Psoas muscle (tissue), 7 donors: ENCODE measurements at regions not wholly inside any gene's neighbourhood (a gene's known extent, or its start where the extent isn't known, plus 50 kb on each side); places are given as distances from the start of the nearest gene placed in this dataset.

Source experiments
- ATAC-seq, 4 donors: fragments of 200-7000 bp; cut with Tn5 transposase; one replicate each; pipeline ENCODE4 v1.9.1; 2020; ENCODE audit warnings: moderate library complexity in 3 of 4, mild to moderate bottlenecking in 2 of 4
- DNase-seq, 2 donors: peaks; one replicate each; pipeline ENCODE4 v3.0.0-alpha.2; 2020
- H3K27ac ChIP-seq: fragments of 200-600 bp; one replicate; pipeline ENCODE4 v1.8.0; 2022
- H3K27me3 ChIP-seq, 3 donors: fragments of 200-600 bp in 1 of 3; one replicate each; pipeline versions ENCODE4 v1.6.1 to v1.8.0; 2013 to 2022; ENCODE audit warnings: low read length in 2 of 3, mild to moderate bottlenecking in 2 of 3, moderate library complexity in 1 of 3; ENCODE audit not compliant: insufficient read depth in 3 of 3
- H3K36me3 ChIP-seq, 2 donors: fragments of 200-600 bp in 1 of 2; one replicate each; pipeline versions ENCODE4 v1.6.1 to v1.8.0; 2013 to 2022; ENCODE audit warnings: low read depth in 1 of 2, mild to moderate bottlenecking in 1 of 2, moderate library complexity in 1 of 2; ENCODE audit not compliant: insufficient read depth in 1 of 2
- H3K4me1 ChIP-seq: fragments of 200-600 bp; one replicate; pipeline ENCODE4 v1.8.0; 2022
- H3K4me3 ChIP-seq: fragments of 200-600 bp; one replicate; pipeline ENCODE4 v1.8.0; 2022; ENCODE audit warnings: mild to moderate bottlenecking
- H3K9me3 ChIP-seq: fragments of 200-600 bp; one replicate; pipeline ENCODE4 v1.8.0; 2022
- CTCF ChIP-seq: fragments of 200-600 bp; IDR thresholded peaks from one replicate; pipeline ENCODE4 v1.8.0; 2022; ENCODE audit warnings: antibody characterized with exemption
- WGBS, 3 donors: extraction: QIAGEN DNeasy Blood & Tissue Kit; methylation state at CpG; one replicate each; pipeline versions ENCODE4 v1.1.6 to v1.1.7; 2013; 5-methylcytosine and 5-hydroxymethylcytosine counted together
- intact Hi-C, 2 donors: fragments of 100-400 bp; cut with DNase I; formaldehyde crosslinking; loops; one replicate each; pipeline versions ENCODE4 v1.11.0 to v1.14.2; 2022
- donor health status: healthy with polysubstance abuse.
- donor health status: DM: no; HTN: no; CAD: no; lungs with moderate emphysema.
- donor health status: Bipolar disorder and iron deficiency.
- donor health status: healthy.
- donor health status: DM: yes; HTN: yes; CAD: no.
- donor health status: DM: no; HTN: no; CAD: no.
- donor health status: DM: yes; HTN: yes; CAD: no.

- WGBS, 3 donors: 94 to 98% (median 97%) methylated on average over 2 of the region's 2 CpGs
- Histone ChIP-seq H3K36me3 (no peaks in the 10 kb centered on the region), H3K27ac (no peak overlapping the region), H3K4me1 (no peaks in the 10 kb centered on the region), H3K27me3 (no peaks in the 10 kb centered on the region), H3K4me3 (no peak overlapping the region), H3K9me3 (no peaks in the 10 kb centered on the region)
- ATAC-seq (no peak), DNase-seq (no peak)
- TF ChIP-seq CTCF: no peak
- intact Hi-C loops: no loop called here
Measured at GRCh38 chr2:149737896-149738295, 150.3 kb upstream of the MMADHC start.

GRCh38 chr2:149735237-149735958 is 147.8 kb upstream of the MMADHC start:
- ATAC-seq (no peak), DNase-seq (no peak)
- no peaks in the 10 kb centered on the region for H3K36me3 ChIP-seq
- H3K27ac ChIP-seq: no peak overlapping the region
- no peaks in the 10 kb centered on the region for H3K9me3 ChIP-seq
- H3K4me1 ChIP-seq: no peaks in the 10 kb centered on the region
- H3K4me3 ChIP-seq: no peak overlapping the region
- no peak for TF ChIP-seq CTCF
- 52 to 61% (median 56%) methylated on average over 4 of the region's 4 CpGs for WGBS, 3 donors
- no peaks in the 10 kb centered on the region for H3K27me3 ChIP-seq
- intact Hi-C loops: no loop called here

GRCh38 chr2:149733936-149734685 is 146.5 kb upstream of the MMADHC start:
- no peak for DNase-seq
- TF ChIP-seq CTCF: no peak
- ATAC-seq: no peak

GRCh38 chr2:149732730-149733290 is 145.2 kb upstream of the MMADHC start:
- intact Hi-C loops: no loop called here
- ATAC-seq (no peak), DNase-seq (no peak)
- no peak for TF ChIP-seq CTCF
- Histone ChIP-seq H3K27me3 (no peaks in the 10 kb centered on the region), H3K9me3 (no peaks in the 10 kb centered on the region), H3K27ac (no peak overlapping the region), H3K36me3 (no peaks in the 10 kb centered on the region), H3K4me1 (no peaks in the 10 kb centered on the region), H3K4me3 (no peak overlapping the region)
- WGBS, 3 donors: 95 to 100% (median 95%) methylated on average over 1 of the region's 1 CpG

More at GRCh38 chr2:149733936-149734685, 146.5 kb upstream of the MMADHC start:
- no peaks in the 10 kb centered on the region for H3K36me3 ChIP-seq
- intact Hi-C loops: no loop called here
- no peaks in the 10 kb centered on the region for H3K27me3 ChIP-seq
- H3K4me3 ChIP-seq: no peak overlapping the region
- 73 to 83% (median 79%) methylated on average over 3 of the region's 3 CpGs for WGBS, 3 donors
- H3K9me3 ChIP-seq: no peaks in the 10 kb centered on the region
- H3K27ac ChIP-seq: no peak overlapping the region
- no peaks in the 10 kb centered on the region for H3K4me1 ChIP-seq
